Hepatocyte (in vitro differentiated cells): ENCODE measurements at regions not wholly inside any gene's neighbourhood (a gene's known extent, or its start where the extent isn't known, plus 50 kb on each side); places are given as distances from the start of the nearest gene placed in this dataset.

Experiments used
- EZH2 ChIP-seq: fragments of 200-600 bp; sonication (generic); IDR thresholded peaks from 2 replicates; pipeline ENCODE4 v1.6.1; 2016; ENCODE audit warnings: antibody characterized with exemption, mild to moderate bottlenecking, borderline replicate concordance
- EZH2phosphoT487 ChIP-seq: fragments of 200-600 bp; sonication (generic); IDR thresholded peaks from one replicate; pipeline ENCODE4 v1.6.1; 2018; ENCODE audit warnings: antibody characterized with exemption, mild to moderate bottlenecking, low read depth, moderate library complexity; ENCODE audit not compliant: unreplicated experiment, severe bottlenecking
- TF ChIP-seq, protein P1 (sequence below): fragments of 200-600 bp; sonication (generic); IDR thresholded peaks from 2 replicates; pipeline ENCODE4 v1.5.1; 2016; ENCODE audit warnings: antibody characterized with exemption, mild to moderate bottlenecking; ENCODE audit not compliant: poor library complexity

DNA sequence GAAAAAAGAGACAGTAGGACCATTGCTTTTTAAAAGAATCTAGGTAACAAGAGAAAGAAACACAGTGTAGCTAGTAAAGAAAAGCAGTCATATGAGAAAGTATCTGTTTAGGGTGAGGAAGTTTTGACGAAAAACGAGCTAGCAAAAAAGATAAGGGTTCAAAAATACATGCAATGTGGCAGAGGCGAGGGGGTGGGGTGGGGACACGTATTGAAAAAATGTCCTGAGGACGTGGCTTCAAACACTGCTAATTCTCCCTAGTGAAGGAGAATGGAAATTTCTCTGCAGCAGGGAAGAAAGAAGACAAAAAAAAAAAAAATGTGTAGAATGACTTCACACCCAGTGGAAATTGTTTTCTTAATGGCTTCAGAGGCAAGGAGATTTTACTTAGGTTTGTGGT is 856.4 kb upstream of the INTU start:
- TF ChIP-seq, protein P1, sequence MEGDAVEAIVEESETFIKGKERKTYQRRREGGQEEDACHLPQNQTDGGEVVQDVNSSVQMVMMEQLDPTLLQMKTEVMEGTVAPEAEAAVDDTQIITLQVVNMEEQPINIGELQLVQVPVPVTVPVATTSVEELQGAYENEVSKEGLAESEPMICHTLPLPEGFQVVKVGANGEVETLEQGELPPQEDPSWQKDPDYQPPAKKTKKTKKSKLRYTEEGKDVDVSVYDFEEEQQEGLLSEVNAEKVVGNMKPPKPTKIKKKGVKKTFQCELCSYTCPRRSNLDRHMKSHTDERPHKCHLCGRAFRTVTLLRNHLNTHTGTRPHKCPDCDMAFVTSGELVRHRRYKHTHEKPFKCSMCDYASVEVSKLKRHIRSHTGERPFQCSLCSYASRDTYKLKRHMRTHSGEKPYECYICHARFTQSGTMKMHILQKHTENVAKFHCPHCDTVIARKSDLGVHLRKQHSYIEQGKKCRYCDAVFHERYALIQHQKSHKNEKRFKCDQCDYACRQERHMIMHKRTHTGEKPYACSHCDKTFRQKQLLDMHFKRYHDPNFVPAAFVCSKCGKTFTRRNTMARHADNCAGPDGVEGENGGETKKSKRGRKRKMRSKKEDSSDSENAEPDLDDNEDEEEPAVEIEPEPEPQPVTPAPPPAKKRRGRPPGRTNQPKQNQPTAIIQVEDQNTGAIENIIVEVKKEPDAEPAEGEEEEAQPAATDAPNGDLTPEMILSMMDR = no peak
- no peak for TF ChIP-seq EZH2phosphoT487
- TF ChIP-seq EZH2 = no peak
